ENCODE measurements at regions not wholly inside any gene's neighbourhood (a gene's known extent, or its start where the extent isn't known, plus 50 kb on each side); places are given as distances from the start of the nearest gene placed in this dataset.

DNA sequence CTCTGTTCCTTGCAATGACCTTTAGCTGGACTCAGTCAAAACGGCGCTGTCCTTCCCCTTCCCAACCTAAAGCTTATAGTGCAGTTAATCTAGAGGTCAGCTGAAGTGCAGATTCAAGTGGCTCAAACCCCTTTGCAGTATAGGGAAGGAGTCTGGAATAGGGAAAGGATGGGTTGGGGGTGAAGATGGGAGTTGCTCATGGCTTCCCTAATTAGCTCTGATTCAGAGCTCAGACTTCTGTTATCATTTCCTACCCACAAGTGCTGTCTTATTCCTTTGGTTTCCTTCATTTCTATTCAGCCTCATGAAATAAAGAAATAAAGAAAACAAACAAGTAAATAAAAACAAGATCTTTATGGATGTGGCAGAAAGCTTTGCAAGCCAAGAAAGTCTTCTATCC, 264.0 kb upstream of the HMGA2 start:
- Histone ChIP-seq H3K4me1 (ENCODE audit: insufficient read depth, low read length, poor library complexity, severe bottlenecking) (no peaks in the 10 kb centered on the region), H3K27ac (ENCODE audit: low read depth, low read length, poor library complexity, severe bottlenecking) (no peak overlapping the region), H3K9me3 (ENCODE audit: low read length) (no peaks in the 10 kb centered on the region), H3K9me2 (ENCODE audit: insufficient read depth, low read length) (no peaks in the 10 kb centered on the region), H3K4me3 (ENCODE audit: low read depth, low read length, poor library complexity, severe bottlenecking) (no peak overlapping the region), H3K36me3 (ENCODE audit: insufficient read depth, low read length) (no peaks in the 10 kb centered on the region), H2AFZ (ENCODE audit: low read length) (no peak overlapping the region), H4K20me1 (ENCODE audit: insufficient read depth, low read length) (no peaks in the 10 kb centered on the region), H3K4me2 (ENCODE audit: low read length) (no peak overlapping the region), H3K79me2 (ENCODE audit: insufficient read depth, low read depth, low read length) (no peaks in the 10 kb centered on the region)
- DNase-seq (ENCODE audit: low spot score) = no peak
- ChIA-PET POLR2A (interaction anchor here (0.6 to 0.7 kb wide), 2 partner anchors 68 to 71 kb away, joined by 3 to 4 read pairs; no protein-coding TSS in a partner anchor), CTCF (ENCODE audit: unreplicated experiment) (no interaction called here)
- BruUV-seq (replicated peaks) = no TSS peak
- TF ChIP-seq, protein P1, sequence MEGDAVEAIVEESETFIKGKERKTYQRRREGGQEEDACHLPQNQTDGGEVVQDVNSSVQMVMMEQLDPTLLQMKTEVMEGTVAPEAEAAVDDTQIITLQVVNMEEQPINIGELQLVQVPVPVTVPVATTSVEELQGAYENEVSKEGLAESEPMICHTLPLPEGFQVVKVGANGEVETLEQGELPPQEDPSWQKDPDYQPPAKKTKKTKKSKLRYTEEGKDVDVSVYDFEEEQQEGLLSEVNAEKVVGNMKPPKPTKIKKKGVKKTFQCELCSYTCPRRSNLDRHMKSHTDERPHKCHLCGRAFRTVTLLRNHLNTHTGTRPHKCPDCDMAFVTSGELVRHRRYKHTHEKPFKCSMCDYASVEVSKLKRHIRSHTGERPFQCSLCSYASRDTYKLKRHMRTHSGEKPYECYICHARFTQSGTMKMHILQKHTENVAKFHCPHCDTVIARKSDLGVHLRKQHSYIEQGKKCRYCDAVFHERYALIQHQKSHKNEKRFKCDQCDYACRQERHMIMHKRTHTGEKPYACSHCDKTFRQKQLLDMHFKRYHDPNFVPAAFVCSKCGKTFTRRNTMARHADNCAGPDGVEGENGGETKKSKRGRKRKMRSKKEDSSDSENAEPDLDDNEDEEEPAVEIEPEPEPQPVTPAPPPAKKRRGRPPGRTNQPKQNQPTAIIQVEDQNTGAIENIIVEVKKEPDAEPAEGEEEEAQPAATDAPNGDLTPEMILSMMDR (conservative IDR thresholded peaks at IDR 0.05; ENCODE audit: low read length) = no peak
- no peak for TF ChIP-seq EZH2phosphoT487 (IDR thresholded peaks at IDR 0.05; ENCODE audit: borderline replicate concordance, low read depth, low read length)
- intact Hi-C loops (cut with micrococcal nuclease; ENCODE audit: unreplicated experiment) = no loop called here

DNA sequence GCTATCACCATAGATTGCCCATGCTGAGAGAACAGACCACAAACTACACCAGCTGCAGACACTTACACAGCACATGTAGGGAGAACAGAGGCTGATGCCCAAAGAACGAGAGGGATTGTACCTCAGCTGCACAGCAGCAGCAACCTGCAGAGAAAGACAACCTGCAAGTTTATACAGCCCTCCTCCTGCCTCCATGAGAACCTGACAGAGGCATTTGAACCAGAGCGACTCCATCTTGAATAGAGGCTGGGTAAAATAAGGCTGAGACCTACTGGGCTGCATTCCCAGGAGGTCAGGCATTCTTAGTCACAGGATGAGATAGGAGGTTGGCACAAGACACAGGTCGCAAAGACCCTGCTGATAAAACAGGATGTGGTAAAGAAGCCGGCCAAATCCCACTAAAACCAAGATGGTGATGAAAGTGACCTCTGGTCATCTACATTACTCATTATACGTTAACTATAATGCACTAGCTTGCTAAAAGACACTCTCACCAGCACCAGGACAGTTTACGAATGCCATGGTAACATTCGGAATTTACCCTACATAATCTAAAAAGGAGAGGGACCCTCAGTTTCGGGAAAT, 262.4 kb upstream of the HMGA2 start:
- no peaks in the 10 kb centered on the region for H3K4me1 ChIP-seq (ENCODE audit: insufficient read depth, low read length, poor library complexity, severe bottlenecking)
- no peak overlapping the region for H3K4me3 ChIP-seq (ENCODE audit: low read depth, low read length, poor library complexity, severe bottlenecking)
- ChIA-PET CTCF (ENCODE audit: unreplicated experiment) (no interaction called here), POLR2A (interaction anchor here (0.7 kb wide), 1 partner anchor 389 kb away, joined by 3 read pairs; no protein-coding TSS in a partner anchor)
- H3K79me2 ChIP-seq (ENCODE audit: insufficient read depth, low read depth, low read length) = no peaks in the 10 kb centered on the region
- intact Hi-C loops (cut with micrococcal nuclease; ENCODE audit: unreplicated experiment) = no loop called here
- H3K4me2 ChIP-seq (ENCODE audit: low read length) = no peak overlapping the region
- H2AFZ ChIP-seq (ENCODE audit: low read length) = no peak overlapping the region
- H4K20me1 ChIP-seq (ENCODE audit: insufficient read depth, low read length) = no peaks in the 10 kb centered on the region
- H3K9me2 ChIP-seq (ENCODE audit: insufficient read depth, low read length) = no peaks in the 10 kb centered on the region
- no TSS peak for BruUV-seq (replicated peaks)
- H3K9me3 ChIP-seq (ENCODE audit: low read length) = no peaks in the 10 kb centered on the region
- H3K27ac ChIP-seq (ENCODE audit: low read depth, low read length, poor library complexity, severe bottlenecking) = no peak overlapping the region
- DNase-seq (ENCODE audit: low spot score) = no peak
- H3K36me3 ChIP-seq (ENCODE audit: insufficient read depth, low read length) = no peaks in the 10 kb centered on the region
- TF ChIP-seq, protein P1 (conservative IDR thresholded peaks at IDR 0.05; ENCODE audit: low read length) = no peak
- no peak for TF ChIP-seq EZH2phosphoT487 (IDR thresholded peaks at IDR 0.05; ENCODE audit: borderline replicate concordance, low read depth, low read length)

Data from OCI-LY7 (cell line).